GM23338 (cell line): ENCODE measurements at regions not wholly inside any gene's neighbourhood (a gene's known extent, or its start where the extent isn't known, plus 50 kb on each side); places are given as distances from the start of the nearest gene placed in this dataset.

Experiments
- ATAC-seq: fragments of 200-7000 bp; cut with Tn5 transposase; 3 replicates; pipeline ENCODE4 v1.9.1; 2020
- DNase-seq: peaks from one replicate; pipeline ENCODE4 v3.0.0-alpha.2; 2015; ENCODE audit warnings: low spot score
- H2AFZ ChIP-seq: fragments of 200-600 bp; sonication (generic); 2 replicates; pipeline ENCODE4 v1.8.0; 2016; ENCODE audit warnings: antibody characterized with exemption, mild to moderate bottlenecking, moderate library complexity
- H3F3A ChIP-seq: fragments of 200-600 bp; sonication (generic); replicated peaks from 2 replicates; pipeline ENCODE4 v1.8.0; 2017; ENCODE audit warnings: antibody characterized with exemption, mixed run types, low read depth
- H3K27ac ChIP-seq: fragments of 200-600 bp; sonication (generic); 2 replicates; pipeline ENCODE4 v1.6.1; 2016; ENCODE audit warnings: low read depth
- H3K27me3 ChIP-seq: fragments of 200-600 bp; sonication (generic); 2 replicates; pipeline ENCODE4 v1.8.0; 2016; ENCODE audit warnings: mild to moderate bottlenecking, mixed run types, moderate library complexity; ENCODE audit not compliant: insufficient read depth
- H3K36me3 ChIP-seq: fragments of 200-600 bp; sonication (generic); 2 replicates; pipeline ENCODE4 v1.8.0; 2016; ENCODE audit warnings: mild to moderate bottlenecking; ENCODE audit not compliant: insufficient read depth
- H3K4me1 ChIP-seq: fragments of 200-600 bp; sonication (generic); 2 replicates; pipeline ENCODE4 v1.8.0; 2016; ENCODE audit warnings: mild to moderate bottlenecking, moderate library complexity; ENCODE audit not compliant: insufficient read depth
- H3K4me2 ChIP-seq: fragments of 200-600 bp; sonication (generic); 2 replicates; pipeline ENCODE4 v1.7.1; 2017; ENCODE audit warnings: mixed run types
- H3K4me3 ChIP-seq: fragments of 200-600 bp; sonication (generic); 2 replicates; pipeline ENCODE4 v1.6.1; 2016; ENCODE audit warnings: mixed run types
- H3K79me2 ChIP-seq: fragments of 200-600 bp; sonication (generic); replicated peaks from 2 replicates; pipeline ENCODE4 v1.8.0; 2017; ENCODE audit warnings: mild to moderate bottlenecking; ENCODE audit not compliant: insufficient read depth
- H3K9me2 ChIP-seq: fragments of 200-600 bp; sonication (generic); 2 replicates; pipeline ENCODE4 v1.8.0; 2017; ENCODE audit not compliant: insufficient read depth
- H4K20me1 ChIP-seq: fragments of 200-600 bp; sonication (generic); replicated peaks from 2 replicates; pipeline ENCODE4 v1.8.0; 2017; ENCODE audit warnings: mild to moderate bottlenecking; ENCODE audit not compliant: insufficient read depth
- H3K27ac Mint-ChIP-seq: 2 replicates; pipeline ENCODE4 v1.8.0; 2020; ENCODE audit warnings: inconsistent platforms, mild to moderate bottlenecking, moderate library complexity, mixed read lengths
- H3K27me3 Mint-ChIP-seq: 3 replicates; pipeline ENCODE4 v1.8.0; 2022; ENCODE audit warnings: low read depth, mild to moderate bottlenecking, moderate library complexity, mixed read lengths, inconsistent platforms; ENCODE audit not compliant: insufficient read depth, poor library complexity
- H3K36me3 Mint-ChIP-seq: 3 replicates; pipeline ENCODE4 v1.8.0; 2021; ENCODE audit warnings: low read depth, mild to moderate bottlenecking, inconsistent platforms, moderate library complexity, mixed read lengths
- H3K4me1 Mint-ChIP-seq: 3 replicates; pipeline ENCODE4 v1.8.0; 2020; ENCODE audit warnings: mild to moderate bottlenecking, inconsistent platforms, mixed read lengths
- H3K4me3 Mint-ChIP-seq: 3 replicates; pipeline ENCODE4 v1.8.0; 2021; ENCODE audit warnings: moderate library complexity, mild to moderate bottlenecking, inconsistent platforms, mixed read lengths
- H3K9me3 Mint-ChIP-seq: 3 replicates; pipeline ENCODE4 v1.8.0; 2020; ENCODE audit warnings: moderate library complexity, mild to moderate bottlenecking, inconsistent platforms, mixed read lengths
- CREB1 ChIP-seq: fragments of 250-450 bp; sonication (Bioruptor Pico); IDR thresholded peaks from 2 replicates; pipeline ENCODE4 v1.5.0; 2020; ENCODE audit warnings: low read depth, mild to moderate bottlenecking, moderate library complexity
- CTCF ChIP-seq, 2 experiments: fragments of 200-600 bp in 1 of 2; sonication (generic) in 1 of 2; conservative IDR thresholded peaks; 2 replicates each; pipeline versions ENCODE4 v1.5.1 to v1.6.1; 2016 to 2017; ENCODE audit warnings: antibody characterized with exemption in 2 of 2, low read depth in 2 of 2, mild to moderate bottlenecking in 2 of 2, moderate library complexity in 1 of 2
- JUNB ChIP-seq: IDR thresholded peaks from one replicate; pipeline ENCODE4 v1.6.1; 2016; ENCODE audit warnings: antibody characterized with exemption; ENCODE audit not compliant: unreplicated experiment
- NANOG ChIP-seq: IDR thresholded peaks from 2 replicates; pipeline ENCODE4 v1.6.1; 2016; ENCODE audit warnings: antibody characterized with exemption, borderline replicate concordance
- REST ChIP-seq: IDR thresholded peaks from one replicate; pipeline ENCODE4 v1.6.1; 2018; ENCODE audit warnings: antibody characterized with exemption; ENCODE audit not compliant: unreplicated experiment
- STAT1 ChIP-seq: IDR thresholded peaks from one replicate; pipeline ENCODE4 v1.6.1; 2016; ENCODE audit warnings: antibody characterized with exemption; ENCODE audit not compliant: unreplicated experiment
- ZNF114 ChIP-seq: fragments of 250-450 bp; sonication (Bioruptor Pico); IDR thresholded peaks from 2 replicates; pipeline ENCODE4 v1.5.0; 2020; ENCODE audit warnings: mild to moderate bottlenecking, moderate library complexity
- ZNF331 ChIP-seq: fragments of 250-450 bp; sonication (Bioruptor Pico); IDR thresholded peaks from 2 replicates; pipeline ENCODE4 v1.5.0; 2020; ENCODE audit warnings: low read depth, mild to moderate bottlenecking, moderate library complexity

- Mint-ChIP-seq H3K36me3 (no peaks in the 10 kb centered on the region; the same call in 2 of the 3 replicates), H3K27me3 (no peaks in the 10 kb centered on the region), H3K27ac (no peak overlapping the region), H3K4me3 (no peak overlapping the region), H3K4me1 (peaks cover 24% of the 10 kb centered on the region; the same call in 2 of the 3 replicates), H3K9me3 (no peaks in the 10 kb centered on the region)
- Histone ChIP-seq H3K9me2 (0 out of 2 replicates have a peak, but pooled peaks cover 3% of the 10 kb centered on the region), H3K27me3 (no peaks in the 10 kb centered on the region), H3K4me1 (peaks cover 7% of the 10 kb centered on the region), H3K4me3 (no peak overlapping the region), H3K27ac (no peak overlapping the region), H3F3A (no peaks in the 10 kb centered on the region), H2AFZ (no peak overlapping the region), H3K79me2 (no peaks in the 10 kb centered on the region), H3K4me2 (no peak overlapping the region), H4K20me1 (no peaks in the 10 kb centered on the region), H3K36me3 (no peaks in the 10 kb centered on the region)
- ATAC-seq, result no peak
- no peak for DNase-seq
- no peak for TF ChIP-seq NANOG
- TF ChIP-seq STAT1, result no peak
- no peak for TF ChIP-seq REST
- no peak for TF ChIP-seq CREB1 (CRISPR knock-in tag)
Observed at GRCh38 chr12:46490635-46491034, 118.1 kb upstream of the SLC38A2 start.

- no peaks in the 10 kb centered on the region for H3K9me3 Mint-ChIP-seq
- H3K79me2 ChIP-seq, result no peaks in the 10 kb centered on the region
- H3K4me3 ChIP-seq, result no peak overlapping the region
- no peak overlapping the region for H3K27ac Mint-ChIP-seq
- H4K20me1 ChIP-seq, result no peaks in the 10 kb centered on the region
- no peak overlapping the region for H2AFZ ChIP-seq
- 0 out of 2 replicates have a peak, but pooled peaks cover 3% of the 10 kb centered on the region for H3K9me2 ChIP-seq
- H3K36me3 Mint-ChIP-seq, result peaks cover 3% of the 10 kb centered on the region; the same call in 2 of the 3 replicates
- H3K36me3 ChIP-seq, result no peaks in the 10 kb centered on the region
- H3K4me3 Mint-ChIP-seq, result no peak overlapping the region
- ATAC-seq, result no peak
- no peak overlapping the region for H3K4me2 ChIP-seq
- peaks cover 26% of the 10 kb centered on the region; the same call in 2 of the 3 replicates for H3K4me1 Mint-ChIP-seq
- no peak for DNase-seq
- peaks cover 9% of the 10 kb centered on the region for H3K4me1 ChIP-seq
- H3K27me3 Mint-ChIP-seq, result no peaks in the 10 kb centered on the region
- no peak overlapping the region for H3K27ac ChIP-seq
- no peaks in the 10 kb centered on the region for H3F3A ChIP-seq
- H3K27me3 ChIP-seq, result no peaks in the 10 kb centered on the region
- no peak for TF ChIP-seq CTCF (conservative IDR thresholded peaks at IDR 0.05; ENCODE audit: low read depth in 2 of 2)
- no peak for TF ChIP-seq NANOG
- no peak for TF ChIP-seq JUNB
- TF ChIP-seq ZNF114 (CRISPR knock-in tag), result no peak
- TF ChIP-seq ZNF331 (CRISPR knock-in tag), result no peak
Observed at GRCh38 chr12:46489951-46490388, 117.4 kb upstream of the SLC38A2 start.
